ENCODE measurements at regions not wholly inside any gene's neighbourhood (a gene's known extent, or its start where the extent isn't known, plus 50 kb on each side); places are given as distances from the start of the nearest gene placed in this dataset.

- H3K27ac Mint-ChIP-seq: no peak overlapping the region
- TF ChIP-seq, protein P1, sequence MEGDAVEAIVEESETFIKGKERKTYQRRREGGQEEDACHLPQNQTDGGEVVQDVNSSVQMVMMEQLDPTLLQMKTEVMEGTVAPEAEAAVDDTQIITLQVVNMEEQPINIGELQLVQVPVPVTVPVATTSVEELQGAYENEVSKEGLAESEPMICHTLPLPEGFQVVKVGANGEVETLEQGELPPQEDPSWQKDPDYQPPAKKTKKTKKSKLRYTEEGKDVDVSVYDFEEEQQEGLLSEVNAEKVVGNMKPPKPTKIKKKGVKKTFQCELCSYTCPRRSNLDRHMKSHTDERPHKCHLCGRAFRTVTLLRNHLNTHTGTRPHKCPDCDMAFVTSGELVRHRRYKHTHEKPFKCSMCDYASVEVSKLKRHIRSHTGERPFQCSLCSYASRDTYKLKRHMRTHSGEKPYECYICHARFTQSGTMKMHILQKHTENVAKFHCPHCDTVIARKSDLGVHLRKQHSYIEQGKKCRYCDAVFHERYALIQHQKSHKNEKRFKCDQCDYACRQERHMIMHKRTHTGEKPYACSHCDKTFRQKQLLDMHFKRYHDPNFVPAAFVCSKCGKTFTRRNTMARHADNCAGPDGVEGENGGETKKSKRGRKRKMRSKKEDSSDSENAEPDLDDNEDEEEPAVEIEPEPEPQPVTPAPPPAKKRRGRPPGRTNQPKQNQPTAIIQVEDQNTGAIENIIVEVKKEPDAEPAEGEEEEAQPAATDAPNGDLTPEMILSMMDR (IDR thresholded peaks at IDR 0.05): no peak
- TF ChIP-seq EZH2 (IDR thresholded peaks at IDR 0.05) (no peak), EZH2phosphoT487 (IDR thresholded peaks at IDR 0.05) (no peak)
- Histone ChIP-seq H3K27me3 (no peaks in the 10 kb centered on the region), H3K27ac (no peak overlapping the region), H3F3A (ENCODE audit: low read depth) (no peaks in the 10 kb centered on the region), H4K20me1 (ENCODE audit: low read depth) (no peaks in the 10 kb centered on the region), H3K36me3 (no peaks in the 10 kb centered on the region), H2AFZ (replicated peaks) (no peak overlapping the region), H3K9ac (no peak overlapping the region), H3K4me1 (no peaks in the 10 kb centered on the region), H3K4me2 (no peak overlapping the region), H3K9me3 (ENCODE audit: low read depth) (peaks cover 18% of the 10 kb centered on the region), H3K4me3 (no peak overlapping the region), H3K79me2 (ENCODE audit: low read depth) (no peaks in the 10 kb centered on the region)
- H3K36me3 Mint-ChIP-seq: no peaks in the 10 kb centered on the region
- no peak overlapping the region for H3K4me3 Mint-ChIP-seq
- no peaks in the 10 kb centered on the region for H3K4me1 Mint-ChIP-seq
- peaks cover 10% of the 10 kb centered on the region for H3K27me3 Mint-ChIP-seq (ENCODE audit: insufficient read depth, low read depth)
- H3K9me3 Mint-ChIP-seq: no peaks in the 10 kb centered on the region
- DNase-seq (ENCODE audit: low spot score): no peak
Observed at GRCh38 chr2:94960751-94961150, 64.8 kb upstream of the MAL start.

DNA sequence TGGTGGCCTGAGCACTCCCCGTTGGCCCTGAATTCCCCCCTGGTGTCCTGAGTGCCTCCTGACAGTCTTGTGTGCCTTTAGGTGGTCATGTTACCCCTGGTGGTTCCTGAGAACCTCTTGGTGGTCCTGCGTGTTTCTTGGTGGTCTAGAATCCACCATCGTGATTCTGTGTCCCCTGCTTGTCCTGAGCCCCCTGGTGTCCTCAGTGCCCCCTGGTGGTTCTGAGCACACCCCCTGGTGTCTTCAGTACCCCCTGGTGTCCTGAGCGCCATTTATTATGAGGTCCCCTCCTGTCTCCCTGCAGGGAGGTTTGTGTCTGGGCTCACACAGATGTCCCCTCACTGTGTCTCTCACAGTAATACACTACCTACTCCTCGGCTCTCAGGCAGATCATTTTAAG is 61.3 kb upstream of the MAL start:
- Mint-ChIP-seq H3K27me3 (ENCODE audit: insufficient read depth, low read depth) (peaks cover 4% of the 10 kb centered on the region), H3K4me3 (no peak overlapping the region), H3K36me3 (no peaks in the 10 kb centered on the region), H3K27ac (no peak overlapping the region), H3K4me1 (no peaks in the 10 kb centered on the region), H3K9me3 (no peaks in the 10 kb centered on the region)
- Histone ChIP-seq H3F3A (ENCODE audit: low read depth) (no peaks in the 10 kb centered on the region), H3K4me1 (no peaks in the 10 kb centered on the region), H3K27ac (no peak overlapping the region), H3K9ac (no peak overlapping the region), H3K4me3 (no peak overlapping the region), H3K4me2 (no peak overlapping the region), H3K79me2 (ENCODE audit: low read depth) (no peaks in the 10 kb centered on the region), H4K20me1 (ENCODE audit: low read depth) (no peaks in the 10 kb centered on the region), H3K27me3 (no peaks in the 10 kb centered on the region), H2AFZ (replicated peaks) (no peak overlapping the region), H3K9me3 (ENCODE audit: low read depth) (peaks cover 21% of the 10 kb centered on the region), H3K36me3 (no peaks in the 10 kb centered on the region)
- no peak for TF ChIP-seq EZH2phosphoT487 (IDR thresholded peaks at IDR 0.05)
- TF ChIP-seq, protein P1 (IDR thresholded peaks at IDR 0.05): no peak
- no peak for TF ChIP-seq EZH2 (IDR thresholded peaks at IDR 0.05)
- DNase-seq (ENCODE audit: low spot score): no peak

- no peak overlapping the region for H3K27ac ChIP-seq
- no peak overlapping the region for H3K4me2 ChIP-seq
- no peaks in the 10 kb centered on the region for H3K36me3 Mint-ChIP-seq
- H3K4me1 Mint-ChIP-seq: no peaks in the 10 kb centered on the region
- peaks cover 4% of the 10 kb centered on the region for H3K27me3 Mint-ChIP-seq (ENCODE audit: insufficient read depth, low read depth)
- DNase-seq (ENCODE audit: low spot score): no peak
- H3K9me3 Mint-ChIP-seq: no peaks in the 10 kb centered on the region
- H3K9me3 ChIP-seq (ENCODE audit: low read depth): peaks cover 19% of the 10 kb centered on the region
- no peaks in the 10 kb centered on the region for H3K4me1 ChIP-seq
- no peaks in the 10 kb centered on the region for H3F3A ChIP-seq (ENCODE audit: low read depth)
- no peak overlapping the region for H3K27ac Mint-ChIP-seq
- no peaks in the 10 kb centered on the region for H3K27me3 ChIP-seq
- H3K4me3 ChIP-seq: no peak overlapping the region
- H3K9ac ChIP-seq: no peak overlapping the region
- H3K4me3 Mint-ChIP-seq: no peak overlapping the region
- no peaks in the 10 kb centered on the region for H4K20me1 ChIP-seq (ENCODE audit: low read depth)
- TF ChIP-seq EZH2 (IDR thresholded peaks at IDR 0.05): no peak
- TF ChIP-seq, protein P1 (IDR thresholded peaks at IDR 0.05): no peak
- TF ChIP-seq EZH2phosphoT487 (IDR thresholded peaks at IDR 0.05): no peak
- H3K79me2 ChIP-seq (ENCODE audit: low read depth): no peaks in the 10 kb centered on the region
- H3K36me3 ChIP-seq: no peaks in the 10 kb centered on the region
- H2AFZ ChIP-seq (replicated peaks): no peak overlapping the region
Observed at GRCh38 chr2:94966689-94967088, 58.8 kb upstream of the MAL start.
